ENCODE measurements at regions not wholly inside any gene's neighbourhood (a gene's known extent, or its start where the extent isn't known, plus 50 kb on each side); places are given as distances from the start of the nearest gene placed in this dataset.

GRCh38 chr21:28627261-28627660, 365.4 kb downstream of the LTN1 start:
- TF ChIP-seq, protein P1, sequence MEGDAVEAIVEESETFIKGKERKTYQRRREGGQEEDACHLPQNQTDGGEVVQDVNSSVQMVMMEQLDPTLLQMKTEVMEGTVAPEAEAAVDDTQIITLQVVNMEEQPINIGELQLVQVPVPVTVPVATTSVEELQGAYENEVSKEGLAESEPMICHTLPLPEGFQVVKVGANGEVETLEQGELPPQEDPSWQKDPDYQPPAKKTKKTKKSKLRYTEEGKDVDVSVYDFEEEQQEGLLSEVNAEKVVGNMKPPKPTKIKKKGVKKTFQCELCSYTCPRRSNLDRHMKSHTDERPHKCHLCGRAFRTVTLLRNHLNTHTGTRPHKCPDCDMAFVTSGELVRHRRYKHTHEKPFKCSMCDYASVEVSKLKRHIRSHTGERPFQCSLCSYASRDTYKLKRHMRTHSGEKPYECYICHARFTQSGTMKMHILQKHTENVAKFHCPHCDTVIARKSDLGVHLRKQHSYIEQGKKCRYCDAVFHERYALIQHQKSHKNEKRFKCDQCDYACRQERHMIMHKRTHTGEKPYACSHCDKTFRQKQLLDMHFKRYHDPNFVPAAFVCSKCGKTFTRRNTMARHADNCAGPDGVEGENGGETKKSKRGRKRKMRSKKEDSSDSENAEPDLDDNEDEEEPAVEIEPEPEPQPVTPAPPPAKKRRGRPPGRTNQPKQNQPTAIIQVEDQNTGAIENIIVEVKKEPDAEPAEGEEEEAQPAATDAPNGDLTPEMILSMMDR (IDR thresholded peaks at IDR 0.05) = no peak
- TF ChIP-seq POLR2A (IDR thresholded peaks at IDR 0.05) = no peak
- TF ChIP-seq POLR2AphosphoS5 (IDR thresholded peaks at IDR 0.05) = no peak

Data from transverse colon (tissue), 4 donors.